GM19397 (cell line): ENCODE measurements at regions not wholly inside any gene's neighbourhood (a gene's known extent, or its start where the extent isn't known, plus 50 kb on each side); places are given as distances from the start of the nearest gene placed in this dataset.
A peak's percentile ranks its signal among the peaks of the same experiment; 100 is the strongest.
"Not testable (repeated sequence)": the region's sequence is repeated elsewhere in the genome, so short reads cannot be mapped to it uniquely, and the experiment has no call there.

Experiments used
- ATAC-seq: cut with Tn5 transposase; IDR thresholded peaks from one replicate; pipeline ENCODE4 v1.9.1; 2021; ENCODE audit warnings: mild to moderate bottlenecking, moderate library complexity; ENCODE audit not compliant: unreplicated experiment

DNA sequence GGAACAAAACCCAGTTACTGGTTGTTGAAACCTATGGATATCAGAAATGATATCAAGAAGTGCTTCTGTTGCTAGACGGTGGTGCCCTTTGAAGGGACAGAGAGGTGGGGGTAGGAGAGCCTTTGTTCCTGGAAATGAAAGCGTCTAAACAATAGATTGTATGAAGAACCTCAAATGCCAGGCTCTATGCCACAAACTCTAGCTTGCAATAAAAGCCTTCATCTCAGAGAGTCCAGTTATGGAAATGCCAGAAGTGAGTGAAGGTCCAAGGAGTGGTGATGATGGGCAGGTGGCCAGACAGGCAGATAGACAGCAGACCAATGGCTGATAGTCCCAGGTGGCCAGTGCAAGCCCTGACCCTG lies 414.1 kb upstream of the PROX1 start:
- no peak for ATAC-seq

DNA sequence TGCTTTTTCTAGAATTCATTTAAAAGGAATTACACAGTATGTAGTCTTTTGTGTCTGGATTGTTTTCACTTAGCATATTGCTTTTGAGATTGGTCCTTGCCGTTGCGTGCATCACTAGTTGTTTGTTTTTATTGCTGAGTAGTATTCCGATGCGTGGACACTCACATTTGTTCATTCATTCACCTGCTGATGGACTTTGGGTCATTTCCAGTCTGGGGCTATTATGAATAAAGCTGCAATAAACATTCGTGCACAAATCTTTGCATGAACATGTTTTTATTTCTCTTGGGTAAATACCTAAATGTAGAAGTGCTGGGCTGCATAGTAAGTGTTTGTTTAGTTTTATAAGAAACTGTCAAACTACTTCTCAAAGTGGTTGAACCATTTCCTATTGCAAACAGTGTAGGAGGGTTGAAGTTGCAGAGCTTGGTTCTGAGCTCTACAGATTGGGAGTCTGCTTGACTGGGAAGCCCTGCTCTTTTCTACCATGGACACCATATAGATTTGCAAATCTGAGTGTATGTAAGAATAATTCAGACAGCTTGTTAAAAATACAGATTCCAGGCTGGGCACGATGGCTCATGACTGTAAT lies 404.7 kb upstream of the PROX1 start:
- ATAC-seq = no peak

DNA sequence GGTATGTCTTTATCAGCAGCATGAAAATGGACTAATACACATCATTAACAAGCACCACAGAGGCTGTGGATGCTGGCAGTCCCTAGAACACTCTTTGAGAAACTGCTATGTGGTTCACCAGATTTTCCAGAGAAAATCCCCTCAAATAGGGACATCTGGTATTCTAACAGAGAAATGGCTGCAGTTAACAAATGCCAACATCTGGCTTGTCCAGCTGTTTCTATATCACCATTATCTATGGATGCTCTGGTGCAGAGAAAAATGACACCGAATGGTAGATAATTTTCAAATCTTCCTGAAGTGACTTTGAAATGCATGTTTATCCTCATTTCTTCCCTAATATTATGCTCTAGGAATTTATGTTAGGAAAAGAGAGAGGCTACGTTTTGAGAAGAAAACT lies 403.5 kb upstream of the PROX1 start:
- ATAC-seq = no peak

DNA sequence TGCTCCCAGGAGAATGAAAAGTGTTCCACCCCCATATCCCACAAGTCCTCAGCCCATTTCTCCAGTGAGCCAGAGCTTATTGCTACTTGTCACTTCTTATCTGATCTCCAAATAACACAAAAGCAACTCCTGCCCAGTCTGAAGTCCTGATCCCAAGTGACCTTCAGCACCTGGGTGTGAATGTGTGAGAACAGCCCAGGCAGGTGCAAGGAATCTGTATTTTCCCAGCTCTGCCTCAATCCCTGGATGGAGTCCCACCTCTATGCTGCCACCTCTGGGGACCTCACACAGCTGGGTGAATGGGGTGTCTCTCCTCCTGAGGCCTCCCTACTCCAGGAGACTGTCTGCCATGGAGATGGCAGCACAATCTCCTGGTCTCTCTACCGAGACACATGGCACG lies 402.4 kb upstream of the PROX1 start:
- ATAC-seq = no peak

DNA sequence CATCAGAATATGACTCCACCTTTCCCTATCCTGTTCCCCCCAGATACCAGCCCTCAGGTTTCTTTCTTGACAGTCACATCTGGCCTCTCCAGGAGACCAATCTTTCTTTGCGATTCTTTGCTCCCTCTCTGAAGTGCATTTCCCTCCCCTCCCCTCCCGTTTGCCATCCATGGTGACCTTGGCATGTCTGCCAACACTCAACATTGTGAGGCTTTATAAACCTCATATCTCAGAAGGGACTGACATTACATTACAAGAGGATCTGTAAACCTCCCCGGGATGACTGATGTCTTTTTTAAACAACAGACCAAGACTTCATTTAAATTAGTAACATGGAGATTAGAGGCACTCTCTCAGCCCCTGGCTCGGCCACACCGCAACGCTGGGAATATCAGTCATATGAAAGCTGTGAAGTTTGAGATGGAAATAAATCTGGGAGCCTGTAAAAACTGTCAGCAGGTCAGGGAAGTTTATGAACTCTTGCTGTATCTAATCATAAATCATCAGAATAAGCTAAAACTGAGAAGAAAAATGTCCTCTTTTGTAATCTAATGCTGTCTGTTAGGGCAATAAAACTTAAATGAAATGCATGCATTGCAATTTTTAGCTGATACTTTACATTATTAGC lies 401.7 kb upstream of the PROX1 start:
- no peak for ATAC-seq

DNA sequence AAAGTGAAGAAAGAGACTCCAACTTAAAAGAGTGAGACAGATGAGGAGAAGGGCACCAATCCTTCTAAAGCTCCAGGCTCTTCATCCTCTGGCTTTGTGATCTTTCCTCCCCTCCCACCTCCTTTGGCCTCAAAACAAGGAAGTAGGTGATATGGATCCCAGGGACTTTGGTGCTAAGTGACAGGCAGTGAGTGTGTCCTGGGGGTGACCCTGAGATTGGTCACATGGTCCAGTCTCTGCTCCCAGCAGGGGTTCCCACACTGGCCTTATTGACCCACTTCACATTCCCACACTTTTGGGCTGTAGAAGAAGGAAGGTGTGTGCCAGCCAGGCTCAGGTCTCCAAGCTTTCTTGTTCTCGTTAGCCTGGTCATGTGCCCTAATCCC lies 401.2 kb upstream of the PROX1 start:
- no peak for ATAC-seq

DNA sequence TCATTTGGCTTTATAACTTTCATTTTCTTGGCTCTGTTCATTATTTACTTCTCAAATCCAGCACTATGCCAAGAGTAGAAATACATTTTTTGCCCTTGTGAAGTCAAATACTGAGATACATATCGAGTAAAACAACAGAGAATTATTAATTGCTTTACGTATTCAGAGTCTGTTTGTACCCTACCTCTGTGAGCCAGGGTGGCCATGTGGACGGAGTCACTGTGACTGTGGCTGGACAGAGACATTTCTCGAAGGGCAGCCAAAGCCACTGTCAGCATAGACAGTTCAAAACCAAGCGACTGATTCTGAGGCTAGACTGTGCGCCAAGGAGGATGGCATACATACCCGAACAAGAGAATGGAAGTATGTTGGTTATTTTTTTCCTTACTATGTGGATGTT lies 391.0 kb upstream of the PROX1 start:
- no peak for ATAC-seq

DNA sequence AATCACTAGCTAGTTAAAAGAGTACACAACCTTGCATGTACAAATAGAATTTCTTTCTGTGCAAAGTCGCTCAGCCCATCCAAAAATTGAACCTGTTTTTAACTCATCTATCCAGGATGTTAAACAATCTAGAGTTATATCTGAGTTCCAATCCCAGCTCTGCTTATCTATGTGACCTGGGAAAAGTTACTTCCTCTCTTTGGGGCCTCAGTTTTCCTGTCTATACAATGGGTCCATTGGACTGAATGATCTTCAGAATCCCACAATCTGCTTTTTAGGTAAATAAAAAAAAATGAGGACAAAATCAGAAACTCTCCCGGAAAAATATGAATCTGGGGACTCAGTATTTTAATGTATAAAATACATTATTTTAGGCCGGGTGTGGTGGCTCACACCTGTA lies 389.5 kb upstream of the PROX1 start:
- ATAC-seq = no peak

DNA sequence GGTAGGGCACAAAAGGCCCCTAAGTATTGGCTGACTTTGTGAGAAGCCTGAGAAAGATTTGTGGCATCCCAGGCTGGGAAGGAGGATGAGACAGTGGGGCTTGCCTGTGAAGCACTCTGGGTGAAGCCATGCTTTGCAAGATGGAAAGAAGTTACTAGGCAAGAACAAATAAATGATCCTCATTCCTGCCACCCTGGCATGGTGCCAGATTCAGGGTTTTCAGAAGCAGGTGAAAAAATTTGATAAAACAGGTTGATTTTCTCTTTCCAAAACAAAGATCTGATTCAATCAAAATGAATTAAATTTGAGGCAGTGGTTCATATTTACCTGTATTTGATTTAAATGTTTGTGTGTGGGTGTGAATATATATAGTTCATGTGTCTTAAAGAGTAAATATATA lies 386.9 kb upstream of the PROX1 start:
- no peak for ATAC-seq

DNA sequence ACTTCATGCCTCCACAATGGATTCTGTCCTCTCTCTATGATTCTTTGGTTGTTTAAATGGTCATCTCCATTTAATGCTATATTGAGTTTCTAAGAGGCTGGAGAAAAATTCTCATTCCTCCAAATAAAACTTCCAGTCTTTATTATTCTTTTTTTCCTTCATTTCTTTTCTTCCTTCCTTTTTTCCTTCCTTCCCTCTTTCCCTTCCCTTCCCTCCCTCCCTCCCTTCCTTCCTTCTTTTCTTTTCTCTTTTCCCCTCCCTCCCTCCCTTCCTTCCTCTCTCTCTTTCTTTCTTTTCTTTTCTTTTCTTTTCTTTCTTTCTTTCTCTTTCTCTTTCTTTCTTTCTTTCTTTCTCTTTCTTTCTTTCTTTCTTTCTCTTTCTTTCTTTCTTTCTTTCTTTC lies 386.1 kb upstream of the PROX1 start:
- ATAC-seq = not testable (repeated sequence)

DNA sequence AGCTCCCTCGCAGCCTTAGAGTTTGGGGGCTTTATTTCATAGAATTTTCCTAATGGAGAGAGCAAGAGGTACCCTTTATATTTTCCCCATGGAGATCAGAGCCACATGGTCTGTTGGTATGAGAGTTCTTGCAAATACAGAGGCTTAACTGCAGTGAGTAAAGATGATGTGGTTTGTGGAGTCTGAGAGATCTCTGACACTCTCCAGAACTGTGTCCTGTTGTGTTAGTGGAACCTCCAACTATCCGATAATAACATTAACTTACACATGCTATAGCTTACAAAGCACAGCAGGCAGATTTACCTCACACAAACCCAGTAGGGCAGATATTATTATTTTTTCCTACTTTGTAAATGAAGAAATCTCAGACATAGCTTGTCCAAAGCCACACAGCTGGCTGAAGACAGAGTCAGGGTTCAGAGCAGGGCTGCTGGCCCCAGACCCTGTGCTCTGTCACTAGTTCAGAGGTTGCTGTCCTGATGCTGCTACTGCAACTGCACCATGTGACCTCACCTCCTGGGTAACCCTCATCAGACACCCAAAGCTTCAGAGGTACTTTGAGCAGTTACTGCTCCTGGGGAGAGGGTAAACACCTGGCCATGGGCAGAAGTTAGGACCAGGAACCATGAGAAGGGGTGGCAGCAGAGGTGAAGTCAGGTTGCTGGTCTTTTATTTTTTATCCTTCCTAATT lies 384.8 kb upstream of the PROX1 start:
- ATAC-seq = no peak

DNA sequence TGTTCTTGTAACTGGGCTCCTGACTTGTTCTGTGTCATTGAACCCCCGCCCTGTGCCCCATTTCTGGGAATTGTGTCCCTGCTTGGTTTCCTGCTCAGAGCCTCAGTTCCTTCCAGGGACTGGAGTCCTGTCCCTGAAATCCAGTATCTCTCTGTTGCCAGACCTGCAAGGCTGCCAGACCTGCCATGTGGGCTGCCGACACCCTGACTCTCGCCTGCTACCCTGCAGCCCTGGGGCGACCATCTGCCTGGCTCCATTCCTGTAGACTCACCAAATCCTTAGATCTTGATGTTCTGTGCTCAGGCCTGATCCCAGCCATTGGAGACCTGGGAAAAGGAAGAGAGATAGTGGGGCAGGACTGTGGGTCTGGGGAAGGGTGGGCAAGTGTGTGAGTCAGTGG lies 383.3 kb upstream of the PROX1 start:
- ATAC-seq = no peak

DNA sequence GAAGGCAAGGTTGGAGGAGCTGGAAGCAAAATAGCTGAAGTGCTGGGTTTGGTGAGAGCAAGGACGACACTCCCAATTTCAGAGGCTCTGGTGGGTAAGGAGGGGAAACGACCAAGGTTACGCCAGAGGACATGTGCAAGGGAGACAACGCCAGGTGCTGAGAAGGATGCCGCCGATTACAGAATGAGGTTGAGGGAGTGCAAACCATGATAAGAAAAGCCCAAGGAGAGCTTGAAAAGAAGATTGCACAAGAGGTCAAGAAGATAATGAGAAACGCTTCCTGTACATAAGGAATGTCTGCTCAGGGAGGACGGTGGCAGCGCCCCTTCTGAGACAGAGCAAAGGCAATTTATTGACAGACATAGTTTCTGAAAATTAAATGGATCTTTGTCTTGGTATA lies 382.0 kb upstream of the PROX1 start:
- no peak for ATAC-seq

DNA sequence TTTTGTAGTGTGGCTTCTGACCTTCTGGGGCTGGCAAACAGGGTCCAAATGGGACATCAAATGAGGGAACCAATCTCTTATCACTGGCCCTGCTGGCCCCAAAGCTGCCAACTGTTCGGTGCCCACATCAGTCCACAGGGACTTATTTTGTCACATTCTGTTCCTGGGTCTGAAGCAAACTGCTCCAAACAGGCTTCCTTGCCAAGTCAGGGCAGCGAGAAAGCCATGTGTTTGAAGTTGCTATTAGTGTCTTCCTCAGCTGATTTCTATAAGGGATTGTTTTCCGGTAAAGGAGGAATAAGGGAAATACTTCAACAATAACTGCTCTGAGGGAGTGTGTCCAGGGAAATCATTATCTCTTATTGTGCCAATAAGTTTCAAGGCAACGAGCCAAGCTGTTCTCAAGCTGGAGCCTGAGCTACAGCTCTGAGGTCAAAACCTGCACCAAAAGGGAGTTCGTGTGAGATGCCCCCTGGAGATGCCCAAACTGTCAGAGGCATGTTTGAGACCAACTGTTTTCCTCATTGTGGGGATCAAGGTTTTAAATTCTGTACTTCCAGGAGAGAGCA lies 381.4 kb upstream of the PROX1 start:
- ATAC-seq = no peak

DNA sequence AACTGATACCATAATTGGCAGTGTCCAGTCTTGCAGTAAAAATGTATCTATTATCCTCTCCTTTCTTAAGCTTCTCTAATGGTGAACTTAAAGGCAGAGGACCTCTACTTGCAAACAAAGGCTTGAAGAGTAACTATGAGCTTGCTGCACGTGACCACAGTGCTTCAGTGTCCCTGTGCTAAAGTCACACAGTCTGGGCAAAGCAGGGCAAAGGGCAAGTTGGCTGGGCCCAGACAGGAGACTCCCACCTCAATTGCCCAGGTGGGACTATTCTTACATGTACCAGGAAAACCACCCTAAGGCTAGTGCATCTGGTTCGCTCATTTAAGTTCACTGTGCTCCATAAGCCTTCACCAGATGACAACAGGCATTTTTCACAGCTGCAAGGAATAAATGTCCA lies 374.2 kb upstream of the PROX1 start:
- ATAC-seq = no peak

DNA sequence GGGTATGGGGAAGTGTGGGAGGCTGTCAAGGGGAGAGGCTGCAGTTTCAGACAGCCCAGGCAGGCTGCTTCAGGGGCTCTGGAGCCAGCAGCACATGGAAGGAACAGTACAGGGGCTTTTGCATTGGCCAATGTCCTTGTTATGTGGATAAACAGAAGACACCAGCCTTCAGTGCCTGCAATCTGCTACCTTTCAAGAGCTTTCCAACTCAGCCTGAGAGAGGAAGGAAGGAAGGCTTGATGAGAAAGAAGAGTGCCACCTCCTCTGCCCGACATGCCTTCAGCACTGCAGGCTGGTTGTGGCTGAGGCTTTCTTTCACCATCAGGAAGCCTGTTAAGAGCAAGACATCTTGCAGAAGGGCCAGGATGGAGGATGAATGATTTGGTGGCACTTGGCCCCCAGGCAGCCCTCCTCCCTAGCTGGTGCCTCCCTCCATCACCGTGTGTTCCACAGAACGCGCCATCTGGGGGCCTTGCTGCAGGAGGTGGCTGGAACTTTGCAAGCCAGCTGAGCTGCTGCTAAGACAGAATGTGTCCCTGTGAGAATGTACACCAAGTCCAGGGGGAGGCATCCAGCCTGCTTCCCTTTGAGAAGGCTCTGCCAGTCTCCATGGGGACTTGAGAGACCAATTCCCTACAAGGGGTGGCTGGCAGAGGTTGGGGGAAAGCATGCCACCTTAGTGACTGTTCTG lies 372.4 kb upstream of the PROX1 start:
- no peak for ATAC-seq

DNA sequence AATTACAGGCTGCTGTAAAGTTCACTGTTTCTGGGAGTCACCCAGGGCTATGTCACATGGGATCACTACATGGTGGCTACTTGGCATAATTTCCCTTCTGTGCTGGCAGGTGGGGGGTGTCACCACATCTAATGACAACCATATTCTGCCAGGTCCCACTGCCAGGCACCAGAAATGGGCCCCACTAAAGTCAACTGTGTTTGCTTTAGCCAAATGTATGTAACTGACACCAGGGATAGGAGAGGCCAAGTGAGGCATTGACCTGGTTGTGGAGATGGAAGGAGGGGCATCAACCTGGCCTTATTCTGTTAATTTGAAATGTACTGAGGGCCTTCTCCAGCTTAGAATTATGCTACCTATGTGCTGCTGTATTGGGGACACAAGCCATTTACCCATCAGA lies 370.6 kb upstream of the PROX1 start:
- ATAC-seq = no peak

DNA sequence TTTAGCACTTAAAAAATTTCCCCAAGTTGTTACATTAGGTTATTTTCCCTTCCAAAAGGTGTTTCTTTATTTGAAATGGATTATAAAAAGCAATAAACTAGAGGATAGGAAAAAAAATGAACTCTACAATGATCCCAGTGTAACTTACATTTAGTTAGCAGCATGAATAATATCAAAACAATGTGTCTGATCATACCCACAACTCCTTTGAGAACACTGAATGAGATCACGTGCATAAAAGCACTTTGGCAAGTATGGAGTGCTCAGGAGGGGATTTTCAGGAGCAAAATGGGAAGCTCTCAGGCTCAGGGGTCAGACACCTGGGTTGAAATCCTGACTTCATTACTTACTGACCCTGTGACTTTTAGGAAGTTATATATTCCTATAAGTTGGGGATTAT lies 369.7 kb upstream of the PROX1 start:
- ATAC-seq = no peak

DNA sequence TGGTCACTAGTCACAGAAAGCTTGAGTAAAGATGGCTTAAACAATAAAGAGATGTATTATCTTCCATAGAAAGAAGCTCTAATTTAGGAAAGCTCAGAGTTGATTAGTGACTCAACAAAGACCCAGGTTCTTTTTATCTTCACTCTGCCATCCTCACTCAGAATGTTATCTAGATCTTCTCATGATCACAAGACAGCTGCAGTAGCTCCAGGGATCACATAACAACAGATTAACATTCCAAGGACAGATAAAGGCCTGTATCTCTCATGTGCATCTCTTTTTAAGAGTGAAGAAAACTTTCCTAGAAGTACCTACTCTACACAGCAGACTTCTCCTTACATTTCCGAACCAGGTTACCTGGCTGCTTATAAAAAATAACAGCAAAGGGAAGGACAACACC lies 368.7 kb upstream of the PROX1 start:
- ATAC-seq = no peak

DNA sequence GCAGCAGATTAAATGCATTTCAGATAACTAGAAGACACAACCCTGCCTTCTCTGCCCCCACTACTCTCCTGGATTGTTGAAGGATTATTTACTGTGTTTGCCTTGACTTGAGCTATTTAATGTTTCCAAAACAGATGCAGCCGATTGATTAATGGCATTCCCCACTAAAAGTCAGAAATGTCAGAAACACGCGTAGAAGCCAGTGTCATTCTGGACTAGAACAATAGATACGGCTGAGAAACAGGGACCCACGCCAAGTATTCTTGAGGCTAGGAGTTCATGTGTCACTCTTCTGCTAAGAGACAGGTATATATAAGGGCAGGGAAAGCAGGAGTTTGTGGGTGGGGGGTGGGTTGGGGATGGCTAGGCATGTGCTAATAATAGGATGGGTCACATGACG lies 366.7 kb upstream of the PROX1 start:
- no peak for ATAC-seq

DNA sequence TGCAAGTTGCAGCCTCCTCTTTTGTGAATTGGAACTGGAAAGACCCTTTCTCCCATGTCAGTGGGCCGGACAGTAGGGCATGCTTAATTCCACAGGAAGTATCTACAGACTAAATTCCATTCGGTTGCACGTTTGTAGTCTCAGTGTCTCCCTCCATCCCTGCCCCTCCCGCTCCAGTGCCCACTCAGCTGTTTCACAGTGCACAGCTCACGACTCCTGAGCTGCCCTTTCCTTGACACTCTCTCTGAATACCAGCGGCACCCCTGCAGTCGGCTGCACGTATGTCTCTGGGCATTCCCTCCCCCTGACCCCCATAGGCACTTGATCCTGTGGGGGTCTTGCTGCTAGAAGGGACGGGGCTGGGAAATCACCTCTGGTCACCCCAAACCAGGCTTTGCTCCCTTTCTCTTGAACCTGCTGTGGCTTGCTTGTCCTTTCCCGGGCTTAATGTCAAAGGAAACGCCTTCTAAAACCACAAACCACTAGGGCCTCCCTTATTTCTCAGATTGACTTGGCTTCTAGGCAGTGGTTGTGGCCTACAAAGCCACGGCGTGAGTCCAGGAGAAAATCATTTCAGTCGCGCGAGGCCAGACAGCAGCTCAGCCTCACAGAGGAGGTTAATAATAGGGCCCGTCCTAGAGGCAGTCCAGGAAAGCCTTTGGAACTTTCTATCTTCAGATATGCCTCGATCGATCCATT lies 365.3 kb upstream of the PROX1 start:
- ATAC-seq = peak; percentile 44
